Osteoblast (primary cell): ENCODE measurements at regions not wholly inside any gene's neighbourhood (a gene's known extent, or its start where the extent isn't known, plus 50 kb on each side); places are given as distances from the start of the nearest gene placed in this dataset.

Experiments
- DNase-seq: peaks from one replicate; pipeline ENCODE4 v3.0.0; 2011; ENCODE audit warnings: low spot score, mixed read lengths; ENCODE audit not compliant: insufficient read length; ENCODE audit errors: missing footprints
- H2AFZ ChIP-seq: 2 replicates; pipeline ENCODE4 v1.6.0; 2011; ENCODE audit warnings: mild to moderate bottlenecking, low read length
- H3K27ac ChIP-seq: 2 replicates; pipeline ENCODE4 v1.5.1; 2011; ENCODE audit warnings: mild to moderate bottlenecking, low read depth, low read length, moderate library complexity
- H3K27me3 ChIP-seq: 2 replicates; pipeline ENCODE4 v1.6.0; 2012; ENCODE audit warnings: mild to moderate bottlenecking, control low read depth, inconsistent platforms, low read length, moderate library complexity; ENCODE audit not compliant: insufficient read depth
- H3K36me3 ChIP-seq: 2 replicates; pipeline ENCODE4 v1.5.1; 2011; ENCODE audit warnings: mild to moderate bottlenecking, low read length, control low read depth, moderate library complexity; ENCODE audit not compliant: insufficient read depth
- H3K4me1 ChIP-seq: 2 replicates; pipeline ENCODE4 v1.5.1; 2011; ENCODE audit warnings: mild to moderate bottlenecking, low read length, control low read depth, moderate library complexity; ENCODE audit not compliant: insufficient read depth
- H3K4me2 ChIP-seq: 2 replicates; pipeline ENCODE4 v1.6.0; 2011; ENCODE audit warnings: mild to moderate bottlenecking, low read length; ENCODE audit not compliant: insufficient read depth
- H3K4me3 ChIP-seq: fragments of 200-600 bp; sonication (generic); 3 replicates; pipeline ENCODE4 v1.5.1; 2012; ENCODE audit warnings: mild to moderate bottlenecking, low read length, inconsistent platforms; ENCODE audit not compliant: insufficient read depth
- H3K79me2 ChIP-seq: 2 replicates; pipeline ENCODE4 v1.6.0; 2012; ENCODE audit warnings: mild to moderate bottlenecking, low read length, control low read depth, inconsistent platforms; ENCODE audit not compliant: insufficient read depth
- H3K9me3 ChIP-seq: 2 replicates; pipeline ENCODE4 v1.5.1; 2011; ENCODE audit warnings: low read depth, low read length, control low read depth
- H4K20me1 ChIP-seq: 2 replicates; pipeline ENCODE4 v1.6.0; 2012; ENCODE audit warnings: mild to moderate bottlenecking, low read length, control low read depth; ENCODE audit not compliant: insufficient read depth
- CTCF ChIP-seq: IDR thresholded peaks from 2 replicates; pipeline ENCODE4 v1.5.1; 2011; ENCODE audit warnings: mild to moderate bottlenecking, low read depth, low read length, moderate library complexity; ENCODE audit errors: extremely low read depth

GRCh38 chr3:20682573-20682972 is 496.6 kb upstream of the SGO1 start:
- Histone ChIP-seq H3K27me3 (no peaks in the 10 kb centered on the region), H3K36me3 (no peaks in the 10 kb centered on the region), H3K9me3 (peaks cover 2% of the 10 kb centered on the region), H3K27ac (no peak overlapping the region), H3K4me2 (no peak overlapping the region), H3K4me3 (no peak overlapping the region), H3K79me2 (no peaks in the 10 kb centered on the region), H4K20me1 (no peaks in the 10 kb centered on the region), H3K4me1 (no peaks in the 10 kb centered on the region), H2AFZ (no peak overlapping the region)
- TF ChIP-seq CTCF, result no peak
- no peak for DNase-seq

GRCh38 chr3:20680990-20681628 is 495.1 kb upstream of the SGO1 start:
- Histone ChIP-seq H3K4me3 (no peak overlapping the region), H3K9me3 (no peaks in the 10 kb centered on the region), H4K20me1 (no peaks in the 10 kb centered on the region), H3K36me3 (no peaks in the 10 kb centered on the region), H2AFZ (no peak overlapping the region), H3K79me2 (no peaks in the 10 kb centered on the region), H3K27ac (no peak overlapping the region), H3K4me2 (no peak overlapping the region), H3K27me3 (no peaks in the 10 kb centered on the region), H3K4me1 (no peaks in the 10 kb centered on the region)
- no peak for DNase-seq
- no peak for TF ChIP-seq CTCF

- DNase-seq, result no peak
- no peak for TF ChIP-seq CTCF
- no peaks in the 10 kb centered on the region for H4K20me1 ChIP-seq
- no peaks in the 10 kb centered on the region for H3K36me3 ChIP-seq
- no peak overlapping the region for H3K4me3 ChIP-seq
- H3K4me1 ChIP-seq, result no peaks in the 10 kb centered on the region
- no peaks in the 10 kb centered on the region for H3K79me2 ChIP-seq
- no peaks in the 10 kb centered on the region for H3K27me3 ChIP-seq
- no peak overlapping the region for H3K4me2 ChIP-seq
- peaks cover 2% of the 10 kb centered on the region for H3K9me3 ChIP-seq
- H2AFZ ChIP-seq, result no peak overlapping the region
- H3K27ac ChIP-seq, result no peak overlapping the region
These were observed 487.9 kb upstream of the SGO1 start for GRCh38 chr3:20673866-20674265.

- H3K4me1 ChIP-seq, result no peaks in the 10 kb centered on the region
- H3K4me3 ChIP-seq, result no peak overlapping the region
- no peaks in the 10 kb centered on the region for H3K79me2 ChIP-seq
- H3K36me3 ChIP-seq, result no peaks in the 10 kb centered on the region
- H3K27ac ChIP-seq, result no peak overlapping the region
- no peak overlapping the region for H2AFZ ChIP-seq
- H4K20me1 ChIP-seq, result no peaks in the 10 kb centered on the region
- no peak for DNase-seq
- H3K9me3 ChIP-seq, result peaks cover 2% of the 10 kb centered on the region
- no peak for TF ChIP-seq CTCF
- no peak overlapping the region for H3K4me2 ChIP-seq
- no peaks in the 10 kb centered on the region for H3K27me3 ChIP-seq
These were observed 483.7 kb upstream of the SGO1 start for GRCh38 chr3:20669675-20670074.
